Superior temporal gyrus (tissue), 1 donor: ENCODE measurements at regions not wholly inside any gene's neighbourhood (a gene's known extent, or its start where the extent isn't known, plus 50 kb on each side); places are given as distances from the start of the nearest gene placed in this dataset.

Experiments used
- DNase-seq: peaks from one replicate; pipeline ENCODE4 v3.0.0-alpha.2; 2016; ENCODE audit errors: extremely low spot score

GRCh38 chr4:177573507-177573906 is 131.3 kb upstream of the AGA start:
- peak; percentile 60 for DNase-seq

DNA sequence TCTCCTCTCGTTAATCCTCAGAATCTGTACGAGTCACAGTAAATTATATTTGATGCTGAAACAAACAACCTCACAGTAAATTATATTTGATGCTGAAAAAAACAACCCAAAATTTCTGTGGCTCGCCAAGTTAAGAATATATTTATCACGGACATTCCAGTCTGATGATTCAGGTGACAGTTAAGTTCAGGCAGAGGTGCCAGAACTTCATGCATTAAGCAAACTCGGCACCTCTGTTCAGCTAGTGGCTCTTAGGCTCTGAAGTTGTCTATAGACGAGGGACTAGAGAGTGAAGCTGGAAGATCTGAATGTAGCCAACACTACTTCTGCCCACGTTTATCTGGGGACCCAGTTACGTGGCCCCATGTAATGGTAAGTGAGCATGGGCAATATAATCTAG is 132.2 kb upstream of the AGA start:
- no peak for DNase-seq

- peak; percentile 50 for DNase-seq
Observed at GRCh38 chr4:177579649-177580048, 137.4 kb upstream of the AGA start.

DNA sequence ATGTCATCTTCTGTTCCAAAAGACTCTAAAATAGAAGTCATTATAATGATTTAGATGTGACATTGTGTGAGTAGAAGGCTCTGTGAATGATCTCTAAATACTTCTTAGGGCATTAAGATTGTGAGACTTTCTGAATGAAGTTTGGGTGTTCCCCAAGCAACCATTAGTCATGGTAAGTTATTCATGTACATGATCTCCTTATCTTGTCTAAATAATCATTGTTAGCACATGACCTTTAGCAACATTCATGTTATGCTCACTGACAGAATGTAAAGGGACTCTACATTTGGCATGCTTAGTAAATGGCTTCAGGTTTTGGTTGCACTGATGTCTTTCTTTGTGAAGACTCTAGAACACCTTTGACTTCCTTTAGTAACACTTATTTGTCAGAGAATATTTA is 140.8 kb upstream of the AGA start:
- DNase-seq, result no peak

- no peak for DNase-seq
Observed at GRCh38 chr4:177587989-177588388, 145.8 kb upstream of the AGA start.

- DNase-seq, result no peak
Observed at GRCh38 chr4:177595386-177595785, 153.1 kb upstream of the AGA start.

DNA sequence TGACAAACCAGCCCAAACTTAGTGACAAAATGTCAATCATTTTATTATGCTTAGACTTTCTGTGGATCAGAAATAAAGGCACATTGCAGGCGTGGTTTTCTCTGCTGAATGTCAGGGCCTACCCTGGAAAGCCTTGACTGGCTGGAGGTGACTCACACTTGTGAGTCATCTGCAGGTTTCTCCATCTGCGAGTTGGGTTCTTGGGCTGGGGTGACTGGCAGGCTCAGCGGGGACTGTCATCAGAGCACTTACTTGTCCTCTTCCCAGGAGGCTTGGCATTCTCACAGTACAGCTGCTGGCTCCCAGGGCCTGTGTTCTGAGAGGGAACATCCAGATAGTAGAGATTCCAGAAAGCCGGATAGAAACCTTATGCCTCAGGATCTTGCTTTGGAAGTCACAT is 153.8 kb upstream of the AGA start:
- DNase-seq, result no peak

GRCh38 chr4:177596991-177597390 is 154.8 kb upstream of the AGA start:
- no peak for DNase-seq

GRCh38 chr4:177605252-177605651 is 163.0 kb upstream of the AGA start:
- no peak for DNase-seq

DNA sequence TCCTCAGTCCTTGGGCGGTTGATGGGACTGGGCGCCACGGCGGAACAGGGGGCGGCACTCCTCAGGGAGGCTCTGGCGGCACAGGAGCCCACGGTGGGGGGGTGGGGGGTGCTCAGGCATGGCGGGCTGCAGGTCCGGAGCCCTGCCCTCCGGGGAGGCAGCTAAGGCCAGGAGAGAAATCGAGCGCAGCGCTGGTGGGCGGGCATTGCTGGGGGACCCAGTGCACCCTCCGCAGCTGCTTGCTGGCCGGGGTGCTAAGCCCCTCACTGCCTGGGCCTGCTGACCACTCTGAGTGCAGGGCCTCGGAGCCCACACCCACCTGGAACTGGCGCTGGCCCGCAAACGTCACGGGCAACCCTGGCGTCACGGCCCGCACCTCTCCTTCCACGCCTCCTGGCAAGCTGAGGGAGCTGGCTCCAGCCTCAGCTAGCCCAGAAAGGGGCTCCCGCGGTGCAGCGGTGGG is 164.9 kb upstream of the AGA start:
- DNase-seq, result no peak

DNA sequence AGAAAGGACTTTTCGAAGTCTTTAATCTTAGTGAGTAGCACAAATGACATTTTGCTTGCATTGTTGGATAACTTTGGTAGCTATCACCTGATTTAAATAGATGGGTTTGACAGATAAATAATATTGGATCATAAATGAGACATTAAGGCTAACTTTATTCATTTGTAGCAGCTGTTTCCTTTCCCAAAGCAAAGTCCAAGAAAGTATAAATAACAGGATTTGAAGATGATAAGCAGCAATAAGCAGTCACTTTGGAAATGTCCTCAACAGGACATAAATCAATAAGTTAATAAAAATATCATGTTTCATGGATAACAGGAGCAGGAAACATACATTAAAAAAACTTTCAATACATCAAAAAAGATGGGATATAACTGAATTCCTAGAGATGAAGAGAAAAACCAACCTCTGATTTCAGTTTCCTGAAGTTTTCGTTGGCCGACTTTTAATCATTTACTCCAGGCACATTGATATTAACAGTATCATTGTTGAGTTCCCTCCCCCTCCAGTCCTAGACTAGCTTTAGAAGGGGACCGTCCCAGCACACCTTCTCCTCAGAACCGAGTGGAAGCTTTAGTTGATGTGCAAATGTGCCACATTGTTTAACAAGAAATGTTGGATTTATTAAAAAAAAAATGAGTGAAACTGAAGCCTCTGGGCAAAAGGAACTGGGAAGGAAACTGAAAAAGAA is 169.9 kb upstream of the AGA start:
- no peak for DNase-seq

DNA sequence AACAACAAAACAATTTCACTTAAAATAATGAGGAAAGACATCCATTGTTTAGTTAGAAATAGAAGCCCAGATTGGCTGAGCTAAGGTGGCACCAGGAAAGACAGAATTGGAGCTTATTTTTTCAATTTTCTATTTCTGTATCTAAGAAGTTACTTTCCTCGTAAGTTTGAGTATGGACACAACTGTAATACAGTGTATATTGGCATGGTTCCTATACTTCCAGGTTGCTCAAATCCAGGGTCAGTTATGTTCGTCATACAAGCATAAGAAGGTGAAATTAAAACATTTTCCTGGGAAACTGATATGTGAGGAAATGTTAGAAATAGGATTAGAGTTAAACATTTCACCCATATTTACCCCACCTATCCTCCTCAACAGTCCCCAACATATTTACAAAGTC is 170.4 kb upstream of the AGA start:
- no peak for DNase-seq

DNA sequence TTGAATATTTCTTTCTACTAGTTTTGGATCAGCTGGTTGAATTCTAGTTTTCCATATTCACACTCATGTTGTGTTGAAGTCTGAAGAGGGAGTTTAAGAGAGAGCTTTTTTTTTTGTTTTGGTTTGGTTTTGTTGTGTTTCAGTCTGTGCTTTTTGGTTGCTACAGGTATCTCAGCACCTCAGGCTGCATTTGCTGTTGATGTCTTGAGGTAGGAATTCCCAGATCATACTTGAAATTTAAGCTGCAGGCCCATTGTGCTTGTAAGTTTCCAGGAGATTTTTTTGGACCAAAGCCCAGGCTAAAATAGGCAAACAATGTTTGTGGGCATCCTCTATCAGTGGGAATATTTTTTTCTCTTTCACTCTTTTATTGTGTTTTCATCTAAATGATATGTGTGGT is 190.2 kb upstream of the AGA start:
- no peak for DNase-seq

- DNase-seq, result no peak
Observed at GRCh38 chr4:177638871-177639270, 196.6 kb upstream of the AGA start.

DNA sequence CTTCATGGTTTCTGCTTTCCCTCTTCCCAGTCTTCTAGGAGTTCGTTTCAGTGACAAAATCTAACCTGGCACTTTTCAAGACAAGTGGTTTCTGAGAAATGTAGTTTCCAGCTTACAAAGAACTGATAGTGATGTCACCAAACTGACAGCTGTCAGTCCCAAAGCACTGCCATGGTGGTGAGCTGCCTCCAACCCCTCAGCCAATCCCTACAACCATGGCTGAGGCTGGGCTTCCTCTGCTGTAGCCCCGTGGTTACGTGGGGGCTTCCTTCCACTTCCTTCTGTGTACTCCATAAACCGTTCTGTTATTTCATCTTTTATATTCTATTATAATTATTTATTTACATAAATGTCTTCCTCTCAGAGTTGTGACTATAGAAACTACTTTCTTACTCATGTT is 198.6 kb upstream of the AGA start:
- no peak for DNase-seq

- no peak for DNase-seq
Observed at GRCh38 chr4:177660223-177660622, 218.0 kb upstream of the AGA start.

DNA sequence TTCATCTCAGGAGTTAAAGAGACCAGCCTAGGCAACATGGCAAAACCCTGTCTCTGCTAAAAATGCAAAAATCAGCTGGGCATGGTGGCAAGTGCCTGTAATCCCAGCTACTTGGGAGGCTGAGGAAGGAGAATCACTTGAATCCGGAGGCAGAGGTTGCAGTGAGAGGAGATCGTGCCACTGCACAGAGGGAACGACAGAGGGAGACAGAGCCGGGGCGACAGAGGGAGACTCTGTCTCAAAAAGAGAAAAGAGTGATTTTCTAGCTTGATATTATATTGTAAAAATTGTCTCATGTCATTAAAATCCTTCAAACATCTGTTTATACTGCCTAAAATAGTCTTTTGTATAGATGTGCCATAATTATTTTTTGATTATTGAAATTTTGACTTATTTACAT is 225.4 kb upstream of the AGA start:
- DNase-seq, result no peak

DNA sequence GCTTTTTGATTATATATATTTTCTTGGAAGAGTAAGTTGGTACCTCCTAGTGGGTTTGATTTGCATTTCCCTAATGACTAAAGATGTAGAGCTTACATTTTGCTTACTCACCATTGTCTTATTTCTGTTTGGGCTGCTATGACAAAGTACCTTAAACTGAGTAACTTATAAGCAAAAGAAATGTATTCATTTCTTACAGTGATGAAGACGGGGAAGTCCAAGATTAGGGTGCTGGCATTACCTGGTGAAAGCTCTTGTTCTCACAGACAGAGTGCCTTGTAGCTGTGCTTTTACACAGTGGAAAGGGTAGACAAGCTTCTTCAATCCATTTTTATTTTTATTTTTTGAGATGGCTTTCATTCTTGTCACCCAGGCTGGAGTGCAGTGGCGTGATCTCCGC is 229.2 kb upstream of the AGA start:
- no peak for DNase-seq

DNA sequence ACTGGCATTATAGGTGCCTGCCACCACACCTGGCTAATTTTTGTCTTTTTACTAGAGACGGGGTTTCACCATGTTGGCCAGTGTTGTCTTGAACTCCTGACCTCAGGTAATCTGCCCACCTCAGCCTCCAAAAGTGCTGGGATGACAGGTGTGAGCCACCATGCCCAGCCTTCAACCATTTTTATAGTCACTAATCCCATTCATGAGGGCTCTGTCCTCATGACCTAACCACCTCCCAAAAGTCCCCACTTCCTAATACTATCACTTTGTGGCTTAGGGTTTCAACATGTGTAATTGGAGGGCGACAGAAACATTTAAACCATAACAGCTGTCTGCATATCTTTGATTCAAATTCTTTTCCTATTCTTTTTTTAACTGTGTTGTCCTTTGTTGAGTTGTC is 229.6 kb upstream of the AGA start:
- DNase-seq, result no peak

- DNase-seq, result no peak
Observed at GRCh38 chr4:177673985-177674489, 231.8 kb upstream of the AGA start.

DNA sequence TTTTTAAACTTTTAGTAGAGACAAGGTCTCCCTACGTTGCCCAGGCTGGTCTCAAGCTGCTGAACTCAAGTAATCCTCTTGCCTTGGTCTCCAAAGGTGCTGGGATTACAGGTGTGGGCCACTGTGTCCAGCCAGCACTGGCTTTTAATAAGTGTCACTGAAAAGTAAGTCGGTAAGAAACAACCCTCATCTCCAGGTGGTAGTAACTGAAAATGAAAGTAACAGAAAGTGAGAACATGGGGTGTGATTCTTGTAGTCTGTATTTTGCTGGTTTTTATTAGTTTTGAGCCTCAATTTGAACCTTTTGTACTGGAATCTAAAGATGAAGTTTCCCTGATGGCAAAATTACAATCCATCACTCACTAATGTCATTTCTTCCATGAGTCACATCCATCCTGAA is 238.1 kb upstream of the AGA start:
- DNase-seq, result no peak

DNA sequence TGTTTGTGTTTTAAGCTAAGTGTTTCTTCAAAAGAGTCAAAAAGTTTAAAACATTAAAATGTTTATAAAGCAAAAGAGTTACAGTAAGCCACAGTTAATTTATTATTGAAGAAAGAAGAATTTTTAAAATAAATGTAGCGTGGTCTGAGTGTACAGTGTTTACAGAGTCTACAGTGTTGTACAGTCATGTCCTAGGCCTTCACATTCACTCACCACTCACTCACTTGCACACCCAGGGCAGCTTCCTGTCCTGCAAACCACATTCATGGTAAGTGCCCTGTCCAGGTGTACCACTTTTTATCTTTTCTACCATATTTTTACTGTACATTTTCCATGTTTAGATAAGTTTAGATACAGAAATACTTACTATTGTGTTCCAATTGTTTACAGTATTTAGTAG is 239.7 kb upstream of the AGA start:
- no peak for DNase-seq

DNA sequence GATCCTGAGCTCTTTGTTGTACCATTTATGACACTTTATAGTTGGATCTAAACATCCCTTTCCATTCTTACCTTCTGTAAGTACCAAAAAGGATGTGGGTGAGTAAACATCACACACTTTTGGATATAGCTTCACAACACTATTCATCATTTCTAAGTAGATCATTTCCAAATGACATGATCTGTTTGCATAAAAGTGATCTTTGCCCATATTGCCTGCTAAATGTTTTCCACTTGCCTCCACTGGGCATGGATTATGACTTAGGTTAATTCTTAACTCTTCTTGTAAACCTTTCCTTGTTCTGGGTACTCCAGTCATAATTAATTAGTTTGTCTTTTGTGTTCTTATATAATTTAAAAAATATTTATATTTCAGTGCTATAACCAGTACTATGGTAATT is 244.9 kb upstream of the AGA start:
- no peak for DNase-seq

- DNase-seq, result no peak
Observed at GRCh38 chr4:177692907-177693306, 250.7 kb upstream of the AGA start.
